PC-9 (cell line): ENCODE measurements at regions not wholly inside any gene's neighbourhood (a gene's known extent, or its start where the extent isn't known, plus 50 kb on each side); places are given as distances from the start of the nearest gene placed in this dataset.

Experiments
- BruUV-seq: library from RNA; stranded (reverse); fragments of 400-500 nt; replicated peaks from 2 replicates; lab custom pipeline; 2021; lab: Mats Ljungman, UMichigan
- CTCF ChIA-PET: fragments of 300-600 bp; sonication (Branson Sonifier 250); formaldehyde crosslinking; loops from one replicate; lab custom pipeline; 2022; ENCODE audit warnings: antibody characterized with exemption; lab: Charles Lee
- POLR2A ChIA-PET: fragments of 300-600 bp; sonication (Branson Sonifier 250); formaldehyde crosslinking; loops from one replicate; lab custom pipeline; 2022; ENCODE audit warnings: antibody characterized with exemption; ENCODE audit not compliant: unreplicated experiment; lab: Charles Lee
- DNase-seq, 2 experiments: peaks; one replicate each; pipeline versions ENCODE4 v3.0.0 to v3.0.0-alpha.2; 2015 to 2022; ENCODE audit warnings: mixed read lengths in 1 of 2
- H2AFZ ChIP-seq: fragments of 200-600 bp; sonication (generic); 2 replicates; pipeline ENCODE4 v1.8.1; 2017; ENCODE audit warnings: antibody characterized with exemption
- H3F3A ChIP-seq: fragments of 200-600 bp; sonication (generic); 2 replicates; pipeline ENCODE4 v1.8.1; 2017; ENCODE audit warnings: antibody characterized with exemption, mild to moderate bottlenecking, low read depth; ENCODE audit not compliant: insufficient read depth
- H3K27ac ChIP-seq: fragments of 200-600 bp; sonication (generic); 2 replicates; pipeline ENCODE4 v1.6.1; 2016; ENCODE audit warnings: mixed run types
- H3K27me3 ChIP-seq: fragments of 200-600 bp; sonication (generic); 2 replicates; pipeline ENCODE4 v1.6.1; 2016; ENCODE audit warnings: low read depth, mixed run types; ENCODE audit not compliant: insufficient read depth
- H3K36me3 ChIP-seq: fragments of 200-600 bp; sonication (generic); 2 replicates; pipeline ENCODE4 v1.6.1; 2016; ENCODE audit warnings: low read depth, mixed run types
- H3K4me1 ChIP-seq: fragments of 200-600 bp; sonication (generic); replicated peaks from 2 replicates; pipeline ENCODE4 v1.6.1; 2016; ENCODE audit warnings: mixed run types; ENCODE audit not compliant: insufficient read depth
- H3K4me2 ChIP-seq: fragments of 200-600 bp; sonication (generic); 2 replicates; pipeline ENCODE4 v1.6.1; 2017; ENCODE audit warnings: mixed run types
- H3K4me3 ChIP-seq: fragments of 200-600 bp; sonication (generic); 2 replicates; pipeline ENCODE4 v1.6.1; 2016; ENCODE audit warnings: mixed run types
- H3K79me2 ChIP-seq: fragments of 200-600 bp; sonication (generic); 2 replicates; pipeline ENCODE4 v1.6.1; 2017; ENCODE audit warnings: low read depth, mixed run types
- H3K9me2 ChIP-seq: fragments of 200-600 bp; sonication (generic); 2 replicates; pipeline ENCODE4 v1.8.1; 2017; ENCODE audit warnings: mild to moderate bottlenecking; ENCODE audit not compliant: insufficient read depth
- H3K9me3 ChIP-seq: fragments of 200-600 bp; sonication (generic); 2 replicates; pipeline ENCODE4 v1.8.1; 2016; ENCODE audit warnings: low read depth; ENCODE audit not compliant: insufficient read depth
- H4K20me1 ChIP-seq: fragments of 200-600 bp; sonication (generic); 2 replicates; pipeline ENCODE4 v1.8.1; 2017; ENCODE audit not compliant: insufficient read depth
- CTCF ChIP-seq: fragments of 200-600 bp; sonication (generic); conservative IDR thresholded peaks from 2 replicates; pipeline ENCODE4 v1.6.1; 2017; ENCODE audit warnings: mixed run types, antibody characterized with exemption, mild to moderate bottlenecking, moderate library complexity
- EZH2 ChIP-seq: fragments of 200-600 bp; sonication (generic); IDR thresholded peaks from 2 replicates; pipeline ENCODE4 v1.8.0; 2017; ENCODE audit warnings: antibody characterized with exemption, low read depth
- intact Hi-C: fragments of 100-400 bp; cut with micrococcal nuclease; formaldehyde crosslinking; loops from one replicate; pipeline ENCODE4 v1.10.0; 2022; ENCODE audit not compliant: unreplicated experiment

- Histone ChIP-seq H2AFZ (no peak overlapping the region), H3F3A (no peaks in the 10 kb centered on the region), H3K9me2 (0 out of 2 replicates have a peak, but pooled peaks cover 3% of the 10 kb centered on the region), H3K79me2 (no peaks in the 10 kb centered on the region), H3K27ac (no peak overlapping the region), H4K20me1 (no peaks in the 10 kb centered on the region), H3K4me2 (no peak overlapping the region), H3K9me3 (no peaks in the 10 kb centered on the region), H3K36me3 (no peaks in the 10 kb centered on the region), H3K27me3 (no peaks in the 10 kb centered on the region), H3K4me3 (no peak overlapping the region), H3K4me1 (no peaks in the 10 kb centered on the region)
- intact Hi-C loops = no loop called here
- ChIA-PET POLR2A (no interaction called here), CTCF (no interaction called here)
- TF ChIP-seq CTCF (no peak), EZH2 (no peak)
- BruUV-seq = no TSS peak
- DNase-seq = no peak
Observed at GRCh38 chr1:90317628-90318027, 322.7 kb downstream of the ZNF326 start.

GRCh38 chr1:90314533-90314932, 319.6 kb downstream of the ZNF326 start:
- Histone ChIP-seq H3K9me3 (no peaks in the 10 kb centered on the region), H4K20me1 (no peaks in the 10 kb centered on the region), H3K27me3 (no peaks in the 10 kb centered on the region), H3F3A (no peaks in the 10 kb centered on the region), H3K79me2 (no peaks in the 10 kb centered on the region), H3K27ac (no peak overlapping the region), H3K4me1 (no peaks in the 10 kb centered on the region), H2AFZ (no peak overlapping the region), H3K36me3 (no peaks in the 10 kb centered on the region), H3K4me2 (no peak overlapping the region), H3K9me2 (0 out of 2 replicates have a peak, but pooled peaks cover 3% of the 10 kb centered on the region), H3K4me3 (no peak overlapping the region)
- POLR2A ChIA-PET = interaction anchor here (0.6 kb wide), 1 partner anchor 42 kb away, joined by 8 read pairs; no protein-coding TSS in a partner anchor
- TF ChIP-seq CTCF (no peak), EZH2 (no peak)
- no peak for DNase-seq
- BruUV-seq = no TSS peak
- intact Hi-C loops = no loop called here
- CTCF ChIA-PET = no interaction called here

GRCh38 chr1:90313778-90314177, 318.9 kb downstream of the ZNF326 start:
- Histone ChIP-seq H3K27me3 (no peaks in the 10 kb centered on the region), H3K79me2 (no peaks in the 10 kb centered on the region), H3F3A (no peaks in the 10 kb centered on the region), H3K27ac (no peak overlapping the region), H3K9me2 (0 out of 2 replicates have a peak, but pooled peaks cover 3% of the 10 kb centered on the region), H3K4me3 (no peak overlapping the region), H3K4me2 (no peak overlapping the region), H4K20me1 (no peaks in the 10 kb centered on the region), H3K4me1 (no peaks in the 10 kb centered on the region), H3K36me3 (no peaks in the 10 kb centered on the region), H2AFZ (no peak overlapping the region), H3K9me3 (no peaks in the 10 kb centered on the region)
- intact Hi-C loops = no loop called here
- no peak for DNase-seq
- POLR2A ChIA-PET = no interaction called here
- no TSS peak for BruUV-seq
- TF ChIP-seq CTCF (no peak), EZH2 (no peak)
- CTCF ChIA-PET = no interaction called here
